OCI-LY3 (cell line): ENCODE measurements at regions not wholly inside any gene's neighbourhood (a gene's known extent, or its start where the extent isn't known, plus 50 kb on each side); places are given as distances from the start of the nearest gene placed in this dataset.

ENCODE experiments used
- CTCF ChIP-seq: fragments of 200-600, 300-600 bp; sonication (generic); IDR thresholded peaks from 2 replicates; pipeline ENCODE4 v1.5.1; 2014; ENCODE audit warnings: antibody characterized with exemption, low read length, low read depth
- EZH2phosphoT487 ChIP-seq: fragments of 200-600 bp; shearing (Covaris generic); IDR thresholded peaks from 2 replicates; pipeline ENCODE4 v1.6.1; 2018; ENCODE audit warnings: antibody characterized with exemption, mixed run types, low read depth

- TF ChIP-seq CTCF (no peak), EZH2phosphoT487 (no peak)
Measured at GRCh38 chr19:28184997-28185396, 1028.0 kb downstream of the UQCRFS1 start.
